ENCODE measurements at regions not wholly inside any gene's neighbourhood (a gene's known extent, or its start where the extent isn't known, plus 50 kb on each side); places are given as distances from the start of the nearest gene placed in this dataset.
"Not testable (repeated sequence)": the region's sequence is repeated elsewhere in the genome, so short reads cannot be mapped to it uniquely, and the experiment has no call there.

- DNase-seq (ENCODE audit: low read depth); H3K36me3 ChIP-seq (ENCODE audit: control insufficient read depth, insufficient read depth, low read length, severe bottlenecking); H3K4me1 ChIP-seq (ENCODE audit: control insufficient read depth, insufficient read depth, low read length); H3K27me3 ChIP-seq (replicated peaks; ENCODE audit: control insufficient read depth, insufficient read depth, low read length); H3K9me3 ChIP-seq (ENCODE audit: control insufficient read depth, low read length); H3K9ac ChIP-seq (ENCODE audit: low read length); H3K4me3 ChIP-seq (ENCODE audit: low read length): not testable (repeated sequence)
Observed at GRCh38 chr12:9313479-9313878, 105.3 kb upstream of the PZP start.

GRCh38 chr12:9312406-9313392, 104.5 kb upstream of the PZP start:
- H3K9ac ChIP-seq (ENCODE audit: low read length); DNase-seq (ENCODE audit: low read depth); H3K4me3 ChIP-seq (ENCODE audit: low read length); H3K4me1 ChIP-seq (ENCODE audit: control insufficient read depth, insufficient read depth, low read length); H3K36me3 ChIP-seq (ENCODE audit: control insufficient read depth, insufficient read depth, low read length, severe bottlenecking); H3K9me3 ChIP-seq (ENCODE audit: control insufficient read depth, low read length); H3K27me3 ChIP-seq (replicated peaks; ENCODE audit: control insufficient read depth, insufficient read depth, low read length): not testable (repeated sequence)

GRCh38 chr12:9311454-9311853, 103.3 kb upstream of the PZP start:
- H3K4me1 ChIP-seq (ENCODE audit: control insufficient read depth, insufficient read depth, low read length); H3K4me3 ChIP-seq (ENCODE audit: low read length); H3K9me3 ChIP-seq (ENCODE audit: control insufficient read depth, low read length); H3K27me3 ChIP-seq (replicated peaks; ENCODE audit: control insufficient read depth, insufficient read depth, low read length); H3K9ac ChIP-seq (ENCODE audit: low read length); H3K36me3 ChIP-seq (ENCODE audit: control insufficient read depth, insufficient read depth, low read length, severe bottlenecking); DNase-seq (ENCODE audit: low read depth): not testable (repeated sequence)

DNA sequence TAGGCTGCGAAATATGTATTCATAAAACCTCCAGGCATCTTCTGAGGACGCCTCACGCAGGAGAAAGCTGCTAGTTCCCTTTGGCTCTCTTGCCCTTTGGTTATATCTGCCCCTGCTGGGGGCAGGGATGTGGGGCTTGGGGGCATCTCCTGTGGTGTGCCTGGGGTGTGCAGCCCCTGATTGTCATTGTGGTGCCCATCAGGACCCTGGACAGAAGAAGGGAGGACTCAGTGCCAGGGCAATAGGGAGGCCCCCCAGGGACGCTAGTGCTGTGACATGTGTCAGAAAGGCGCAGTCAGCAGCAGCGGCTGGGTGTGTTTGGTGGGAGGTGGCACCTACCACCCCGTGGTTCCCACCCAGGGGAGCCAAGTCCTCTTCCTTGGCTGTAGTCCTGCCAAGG, 102.5 kb upstream of the PZP start:
- H3K36me3 ChIP-seq (ENCODE audit: control insufficient read depth, insufficient read depth, low read length, severe bottlenecking); H3K4me1 ChIP-seq (ENCODE audit: control insufficient read depth, insufficient read depth, low read length); H3K4me3 ChIP-seq (ENCODE audit: low read length); H3K27me3 ChIP-seq (replicated peaks; ENCODE audit: control insufficient read depth, insufficient read depth, low read length); H3K9me3 ChIP-seq (ENCODE audit: control insufficient read depth, low read length); DNase-seq (ENCODE audit: low read depth); H3K9ac ChIP-seq (ENCODE audit: low read length): not testable (repeated sequence)

DNA sequence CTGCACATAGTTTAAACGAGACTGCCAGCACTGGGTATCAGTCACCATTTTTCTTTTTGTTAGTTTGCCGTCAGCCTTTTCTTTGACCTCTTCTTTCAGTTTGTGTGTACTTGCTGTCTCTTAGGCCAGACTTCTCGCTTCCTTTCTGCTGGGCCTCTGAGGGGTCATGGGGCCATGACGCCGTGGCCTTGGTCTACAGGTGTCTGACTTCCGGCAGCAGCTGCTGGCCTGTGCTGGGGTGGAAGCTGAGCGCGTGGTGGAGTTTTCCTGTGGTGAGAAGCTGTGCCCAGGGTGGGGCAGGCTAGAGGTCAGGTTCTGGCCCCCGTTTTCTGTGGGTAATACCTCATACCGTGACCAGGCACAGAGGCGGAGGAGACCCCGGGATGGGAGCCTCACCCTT, 101.6 kb upstream of the PZP start:
- not testable (repeated sequence) for H3K9ac ChIP-seq (ENCODE audit: low read length)

GRCh38 chr12:9308745-9309144, 100.5 kb upstream of the PZP start:
- not testable (repeated sequence) for H3K9me3 ChIP-seq (ENCODE audit: control insufficient read depth, low read length); H3K9ac ChIP-seq (ENCODE audit: low read length); H3K36me3 ChIP-seq (ENCODE audit: control insufficient read depth, insufficient read depth, low read length, severe bottlenecking); H3K4me3 ChIP-seq (ENCODE audit: low read length); DNase-seq (ENCODE audit: low read depth); H3K4me1 ChIP-seq (ENCODE audit: control insufficient read depth, insufficient read depth, low read length); H3K27me3 ChIP-seq (replicated peaks; ENCODE audit: control insufficient read depth, insufficient read depth, low read length)

More for the DNA sequence above, 101.6 kb upstream of the PZP start:
- not testable (repeated sequence) for DNase-seq (ENCODE audit: low read depth); H3K4me3 ChIP-seq (ENCODE audit: low read length); H3K27me3 ChIP-seq (replicated peaks; ENCODE audit: control insufficient read depth, insufficient read depth, low read length); H3K4me1 ChIP-seq (ENCODE audit: control insufficient read depth, insufficient read depth, low read length); H3K9me3 ChIP-seq (ENCODE audit: control insufficient read depth, low read length); H3K36me3 ChIP-seq (ENCODE audit: control insufficient read depth, insufficient read depth, low read length, severe bottlenecking)

GRCh38 chr12:9308163-9308562, 100.0 kb upstream of the PZP start:
- not testable (repeated sequence) for H3K4me3 ChIP-seq (ENCODE audit: low read length); DNase-seq (ENCODE audit: low read depth)

DNA sequence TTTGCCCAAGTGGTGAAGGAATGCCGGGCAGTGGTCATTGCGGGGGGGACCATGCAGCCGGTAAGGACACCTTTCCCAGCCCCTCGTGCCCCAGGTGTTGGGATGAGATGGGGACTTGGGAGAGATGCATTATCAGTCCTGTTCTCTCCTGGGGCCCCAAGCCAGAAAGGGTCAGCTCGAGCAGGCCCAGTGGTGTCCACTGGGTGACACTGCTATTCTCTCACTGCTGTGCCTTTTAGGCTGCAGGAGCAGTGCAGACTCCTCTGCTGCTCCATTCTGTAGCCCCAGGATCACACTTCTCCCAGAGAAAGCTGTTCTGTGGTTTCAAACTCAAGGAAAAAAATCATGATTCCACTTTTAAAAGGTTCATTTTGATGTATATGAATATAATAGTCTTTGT, 99.1 kb upstream of the PZP start:
- not testable (repeated sequence) for H3K36me3 ChIP-seq (ENCODE audit: control insufficient read depth, insufficient read depth, low read length, severe bottlenecking); H3K9ac ChIP-seq (ENCODE audit: low read length); H3K4me3 ChIP-seq (ENCODE audit: low read length); H3K9me3 ChIP-seq (ENCODE audit: control insufficient read depth, low read length); H3K4me1 ChIP-seq (ENCODE audit: control insufficient read depth, insufficient read depth, low read length); DNase-seq (ENCODE audit: low read depth); H3K27me3 ChIP-seq (replicated peaks; ENCODE audit: control insufficient read depth, insufficient read depth, low read length)

More at GRCh38 chr12:9308163-9308562, 100.0 kb upstream of the PZP start:
- not testable (repeated sequence) for H3K36me3 ChIP-seq (ENCODE audit: control insufficient read depth, insufficient read depth, low read length, severe bottlenecking); H3K4me1 ChIP-seq (ENCODE audit: control insufficient read depth, insufficient read depth, low read length); H3K9me3 ChIP-seq (ENCODE audit: control insufficient read depth, low read length); H3K27me3 ChIP-seq (replicated peaks; ENCODE audit: control insufficient read depth, insufficient read depth, low read length); H3K9ac ChIP-seq (ENCODE audit: low read length)

GRCh38 chr12:9306004-9306403, 97.8 kb upstream of the PZP start:
- H3K4me1 ChIP-seq (ENCODE audit: control insufficient read depth, insufficient read depth, low read length); H3K9me3 ChIP-seq (ENCODE audit: control insufficient read depth, low read length); H3K9ac ChIP-seq (ENCODE audit: low read length); DNase-seq (ENCODE audit: low read depth); H3K4me3 ChIP-seq (ENCODE audit: low read length); H3K27me3 ChIP-seq (replicated peaks; ENCODE audit: control insufficient read depth, insufficient read depth, low read length); H3K36me3 ChIP-seq (ENCODE audit: control insufficient read depth, insufficient read depth, low read length, severe bottlenecking): not testable (repeated sequence)

DNA sequence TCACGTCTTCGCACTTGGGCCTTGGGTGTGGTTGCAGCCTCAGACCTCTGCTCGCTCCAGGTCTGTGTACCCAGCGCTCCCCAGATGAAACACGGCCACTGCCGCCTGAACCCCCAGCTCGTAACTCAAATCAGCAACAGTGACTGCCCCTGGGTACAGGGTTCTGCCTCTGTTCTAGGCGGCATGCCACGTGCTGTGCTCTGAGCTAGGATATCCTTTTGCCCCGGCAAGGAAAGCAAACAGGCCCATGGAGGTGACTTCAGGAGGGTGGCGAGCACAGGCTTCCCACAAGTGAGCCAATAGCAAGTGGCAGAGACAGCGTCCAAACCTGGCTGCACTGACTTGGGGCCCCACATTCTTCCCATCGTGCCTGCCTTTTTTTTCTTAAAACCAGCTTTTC, 96.3 kb upstream of the PZP start:
- not testable (repeated sequence) for H3K4me3 ChIP-seq (ENCODE audit: low read length)

GRCh38 chr12:9295872-9296271, 87.7 kb upstream of the PZP start:
- not testable (repeated sequence) for H3K9me3 ChIP-seq (ENCODE audit: control insufficient read depth, low read length); H3K36me3 ChIP-seq (ENCODE audit: control insufficient read depth, insufficient read depth, low read length, severe bottlenecking); H3K9ac ChIP-seq (ENCODE audit: low read length); DNase-seq (ENCODE audit: low read depth); H3K27me3 ChIP-seq (replicated peaks; ENCODE audit: control insufficient read depth, insufficient read depth, low read length); H3K4me3 ChIP-seq (ENCODE audit: low read length); H3K4me1 ChIP-seq (ENCODE audit: control insufficient read depth, insufficient read depth, low read length)

More for the DNA sequence above, 96.3 kb upstream of the PZP start:
- not testable (repeated sequence) for H3K9ac ChIP-seq (ENCODE audit: low read length); H3K9me3 ChIP-seq (ENCODE audit: control insufficient read depth, low read length); DNase-seq (ENCODE audit: low read depth); H3K36me3 ChIP-seq (ENCODE audit: control insufficient read depth, insufficient read depth, low read length, severe bottlenecking); H3K27me3 ChIP-seq (replicated peaks; ENCODE audit: control insufficient read depth, insufficient read depth, low read length); H3K4me1 ChIP-seq (ENCODE audit: control insufficient read depth, insufficient read depth, low read length)
